ENCODE measurements at regions not wholly inside any gene's neighbourhood (a gene's known extent, or its start where the extent isn't known, plus 50 kb on each side); places are given as distances from the start of the nearest gene placed in this dataset.

- TF ChIP-seq, protein P1, sequence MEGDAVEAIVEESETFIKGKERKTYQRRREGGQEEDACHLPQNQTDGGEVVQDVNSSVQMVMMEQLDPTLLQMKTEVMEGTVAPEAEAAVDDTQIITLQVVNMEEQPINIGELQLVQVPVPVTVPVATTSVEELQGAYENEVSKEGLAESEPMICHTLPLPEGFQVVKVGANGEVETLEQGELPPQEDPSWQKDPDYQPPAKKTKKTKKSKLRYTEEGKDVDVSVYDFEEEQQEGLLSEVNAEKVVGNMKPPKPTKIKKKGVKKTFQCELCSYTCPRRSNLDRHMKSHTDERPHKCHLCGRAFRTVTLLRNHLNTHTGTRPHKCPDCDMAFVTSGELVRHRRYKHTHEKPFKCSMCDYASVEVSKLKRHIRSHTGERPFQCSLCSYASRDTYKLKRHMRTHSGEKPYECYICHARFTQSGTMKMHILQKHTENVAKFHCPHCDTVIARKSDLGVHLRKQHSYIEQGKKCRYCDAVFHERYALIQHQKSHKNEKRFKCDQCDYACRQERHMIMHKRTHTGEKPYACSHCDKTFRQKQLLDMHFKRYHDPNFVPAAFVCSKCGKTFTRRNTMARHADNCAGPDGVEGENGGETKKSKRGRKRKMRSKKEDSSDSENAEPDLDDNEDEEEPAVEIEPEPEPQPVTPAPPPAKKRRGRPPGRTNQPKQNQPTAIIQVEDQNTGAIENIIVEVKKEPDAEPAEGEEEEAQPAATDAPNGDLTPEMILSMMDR (IDR thresholded peaks at IDR 0.05), result no peak
- TF ChIP-seq POLR2AphosphoS5 (IDR thresholded peaks at IDR 0.05; ENCODE audit: low read depth, low read length) (no peak), SIN3A (IDR thresholded peaks at IDR 0.05; ENCODE audit: borderline replicate concordance, insufficient read depth, low read depth, low read length) (no peak), TCF7L2 (IDR thresholded peaks at IDR 0.05; ENCODE audit: low read depth, low read length) (no peak)
- TF ChIP-seq, protein P2, sequence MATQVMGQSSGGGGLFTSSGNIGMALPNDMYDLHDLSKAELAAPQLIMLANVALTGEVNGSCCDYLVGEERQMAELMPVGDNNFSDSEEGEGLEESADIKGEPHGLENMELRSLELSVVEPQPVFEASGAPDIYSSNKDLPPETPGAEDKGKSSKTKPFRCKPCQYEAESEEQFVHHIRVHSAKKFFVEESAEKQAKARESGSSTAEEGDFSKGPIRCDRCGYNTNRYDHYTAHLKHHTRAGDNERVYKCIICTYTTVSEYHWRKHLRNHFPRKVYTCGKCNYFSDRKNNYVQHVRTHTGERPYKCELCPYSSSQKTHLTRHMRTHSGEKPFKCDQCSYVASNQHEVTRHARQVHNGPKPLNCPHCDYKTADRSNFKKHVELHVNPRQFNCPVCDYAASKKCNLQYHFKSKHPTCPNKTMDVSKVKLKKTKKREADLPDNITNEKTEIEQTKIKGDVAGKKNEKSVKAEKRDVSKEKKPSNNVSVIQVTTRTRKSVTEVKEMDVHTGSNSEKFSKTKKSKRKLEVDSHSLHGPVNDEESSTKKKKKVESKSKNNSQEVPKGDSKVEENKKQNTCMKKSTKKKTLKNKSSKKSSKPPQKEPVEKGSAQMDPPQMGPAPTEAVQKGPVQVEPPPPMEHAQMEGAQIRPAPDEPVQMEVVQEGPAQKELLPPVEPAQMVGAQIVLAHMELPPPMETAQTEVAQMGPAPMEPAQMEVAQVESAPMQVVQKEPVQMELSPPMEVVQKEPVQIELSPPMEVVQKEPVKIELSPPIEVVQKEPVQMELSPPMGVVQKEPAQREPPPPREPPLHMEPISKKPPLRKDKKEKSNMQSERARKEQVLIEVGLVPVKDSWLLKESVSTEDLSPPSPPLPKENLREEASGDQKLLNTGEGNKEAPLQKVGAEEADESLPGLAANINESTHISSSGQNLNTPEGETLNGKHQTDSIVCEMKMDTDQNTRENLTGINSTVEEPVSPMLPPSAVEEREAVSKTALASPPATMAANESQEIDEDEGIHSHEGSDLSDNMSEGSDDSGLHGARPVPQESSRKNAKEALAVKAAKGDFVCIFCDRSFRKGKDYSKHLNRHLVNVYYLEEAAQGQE (IDR thresholded peaks at IDR 0.05; ENCODE audit: insufficient read depth in 1 of 2, low read depth in 2 of 2, low read length in 1 of 2), result no peak
Observed at GRCh38 chr9:36770025-36770424, 197.3 kb downstream of the MELK start.
